Chondrocyte (in vitro differentiated cells): ENCODE measurements at regions not wholly inside any gene's neighbourhood (a gene's known extent, or its start where the extent isn't known, plus 50 kb on each side); places are given as distances from the start of the nearest gene placed in this dataset.

Experiments used
- DNase-seq: peaks from one replicate; pipeline ENCODE4 v3.0.0; 2021; ENCODE audit warnings: mixed read lengths, low spot score
- H3K27ac Mint-ChIP-seq: one replicate; pipeline ENCODE4 v1.8.0; 2021; ENCODE audit warnings: mild to moderate bottlenecking, moderate library complexity, mixed read lengths; ENCODE audit not compliant: unreplicated experiment
- H3K27me3 Mint-ChIP-seq: 2 replicates; pipeline ENCODE4 v1.8.0; 2021; ENCODE audit warnings: low read depth, mixed read lengths
- H3K36me3 Mint-ChIP-seq: 2 replicates; pipeline ENCODE4 v1.8.0; 2021; ENCODE audit warnings: low read depth, mixed read lengths
- H3K4me1 Mint-ChIP-seq: 2 replicates; pipeline ENCODE4 v1.8.0; 2021; ENCODE audit warnings: low read depth, mild to moderate bottlenecking, mixed read lengths
- H3K4me3 Mint-ChIP-seq: one replicate; pipeline ENCODE4 v1.8.0; 2021; ENCODE audit warnings: mild to moderate bottlenecking, moderate library complexity, mixed read lengths; ENCODE audit not compliant: unreplicated experiment
- H3K9me3 Mint-ChIP-seq: 2 replicates; pipeline ENCODE4 v1.8.0; 2021; ENCODE audit warnings: low read depth, mixed read lengths
- CTCF ChIP-seq: fragments of 200-600 bp; sonication (generic); IDR thresholded peaks from 2 replicates; pipeline ENCODE4 v1.5.0; 2021; ENCODE audit warnings: antibody characterized with exemption, mild to moderate bottlenecking, moderate library complexity

GRCh38 chr11:116502641-116503061 is 270.1 kb downstream of the BUD13 start:
- Mint-ChIP-seq H3K4me3 (no peak overlapping the region), H3K4me1 (no peaks in the 10 kb centered on the region), H3K36me3 (no peaks in the 10 kb centered on the region), H3K9me3 (no peaks in the 10 kb centered on the region), H3K27ac (no peak overlapping the region), H3K27me3 (peaks cover 60% of the 10 kb centered on the region)
- no peak for TF ChIP-seq CTCF
- DNase-seq = no peak

GRCh38 chr11:116501728-116502127 is 271.1 kb downstream of the BUD13 start:
- no peaks in the 10 kb centered on the region for H3K9me3 Mint-ChIP-seq
- H3K36me3 Mint-ChIP-seq = no peaks in the 10 kb centered on the region
- no peak for TF ChIP-seq CTCF
- H3K4me1 Mint-ChIP-seq = no peaks in the 10 kb centered on the region
- no peak overlapping the region for H3K4me3 Mint-ChIP-seq
- no peak overlapping the region for H3K27ac Mint-ChIP-seq
- H3K27me3 Mint-ChIP-seq = peaks cover 60% of the 10 kb centered on the region
- no peak for DNase-seq

GRCh38 chr11:116500947-116501602 is 271.7 kb downstream of the BUD13 start:
- no peak for DNase-seq
- Mint-ChIP-seq H3K36me3 (no peaks in the 10 kb centered on the region), H3K4me1 (no peaks in the 10 kb centered on the region), H3K4me3 (no peak overlapping the region), H3K27ac (no peak overlapping the region), H3K27me3 (peaks cover 55% of the 10 kb centered on the region), H3K9me3 (no peaks in the 10 kb centered on the region)
- TF ChIP-seq CTCF = no peak

- Mint-ChIP-seq H3K27ac (no peak overlapping the region), H3K36me3 (no peaks in the 10 kb centered on the region), H3K27me3 (peaks cover 48% of the 10 kb centered on the region), H3K9me3 (no peaks in the 10 kb centered on the region), H3K4me3 (no peak overlapping the region), H3K4me1 (no peaks in the 10 kb centered on the region)
- no peak for DNase-seq
- TF ChIP-seq CTCF = no peak
These were observed 272.5 kb downstream of the BUD13 start for GRCh38 chr11:116500026-116500946.

- Mint-ChIP-seq H3K36me3 (no peaks in the 10 kb centered on the region), H3K27ac (no peak overlapping the region), H3K4me1 (no peaks in the 10 kb centered on the region), H3K4me3 (no peak overlapping the region), H3K9me3 (no peaks in the 10 kb centered on the region), H3K27me3 (peaks cover 41% of the 10 kb centered on the region)
- TF ChIP-seq CTCF = peak; percentile 80
- DNase-seq = no peak
These were observed 273.3 kb downstream of the BUD13 start for GRCh38 chr11:116499396-116500003.
